ENCODE measurements at regions not wholly inside any gene's neighbourhood (a gene's known extent, or its start where the extent isn't known, plus 50 kb on each side); places are given as distances from the start of the nearest gene placed in this dataset.

- Histone ChIP-seq H3K4me1 (no peaks in the 10 kb centered on the region), H3K9ac (ENCODE audit: low read depth in 2 of 2, low read length in 2 of 2) (no peak overlapping the region), H3K27me3 (no peaks in the 10 kb centered on the region), H3K36me3 (no peaks in the 10 kb centered on the region), H3K9me3 (no peaks in the 10 kb centered on the region), H3K4me3 (no peak overlapping the region), H3K27ac (no peak overlapping the region)
- TF ChIP-seq CTCF (IDR thresholded peaks at IDR 0.05) = no peak
- DNase-seq = no peak
- intact Hi-C loops (cut with DNase I) = no loop called here
Measured at GRCh38 chr13:73696271-73696670, 437.9 kb downstream of the KLF12 start.

- intact Hi-C loops (cut with DNase I) = no loop called here
- TF ChIP-seq CTCF (IDR thresholded peaks at IDR 0.05) = no peak
- Histone ChIP-seq H3K4me3 (no peak overlapping the region), H3K36me3 (no peaks in the 10 kb centered on the region), H3K9ac (ENCODE audit: low read depth in 2 of 2, low read length in 2 of 2) (no peak overlapping the region), H3K9me3 (no peaks in the 10 kb centered on the region), H3K4me1 (no peaks in the 10 kb centered on the region), H3K27me3 (no peaks in the 10 kb centered on the region), H3K27ac (no peak overlapping the region)
- no peak for DNase-seq
Measured at GRCh38 chr13:73695325-73695724, 438.9 kb downstream of the KLF12 start.

DNA sequence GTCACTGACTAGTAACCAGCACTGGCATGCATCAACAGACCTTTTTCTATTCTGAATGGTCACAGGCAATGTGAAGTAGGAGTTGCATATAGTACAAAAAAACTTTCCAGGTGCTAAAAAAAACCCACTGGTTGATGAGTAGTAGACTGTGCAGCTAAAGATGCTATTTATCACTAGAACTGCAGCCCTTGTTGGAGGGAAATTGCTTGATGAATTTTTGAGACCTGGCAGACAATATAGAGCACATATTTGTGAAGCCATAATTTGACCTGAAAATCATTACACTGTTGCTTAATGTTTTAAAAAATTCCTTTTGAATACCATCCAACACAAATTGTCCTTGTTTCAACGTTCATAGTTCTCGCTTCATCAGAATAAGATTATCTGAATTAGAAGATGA is 441.0 kb downstream of the KLF12 start:
- no peak for DNase-seq

DNA sequence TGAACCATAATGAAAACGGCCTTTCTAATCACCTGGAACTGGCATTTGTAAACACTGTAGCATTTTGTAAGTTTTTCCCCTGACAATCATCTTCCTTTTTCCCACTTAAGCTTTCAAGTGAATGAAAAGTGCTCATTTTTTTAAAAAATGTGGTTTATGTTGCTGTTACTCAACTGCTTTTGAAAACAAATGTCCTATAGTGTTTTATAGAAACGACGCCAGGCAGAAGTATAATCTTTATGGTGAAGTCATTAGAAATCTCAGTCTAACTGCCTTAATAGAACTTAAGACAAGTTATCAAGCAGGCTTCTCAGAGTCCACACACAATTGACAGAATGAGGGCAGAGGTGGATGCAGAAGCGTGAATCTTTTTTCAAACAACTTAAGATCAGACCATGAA is 442.3 kb downstream of the KLF12 start:
- no peaks in the 10 kb centered on the region for H3K36me3 ChIP-seq
- H3K4me1 ChIP-seq = no peaks in the 10 kb centered on the region
- no peak overlapping the region for H3K27ac ChIP-seq
- H3K4me3 ChIP-seq = no peak overlapping the region
- DNase-seq = no peak
- no peaks in the 10 kb centered on the region for H3K27me3 ChIP-seq
- intact Hi-C loops (cut with DNase I) = no loop called here
- no peaks in the 10 kb centered on the region for H3K9me3 ChIP-seq
- no peak overlapping the region for H3K9ac ChIP-seq (ENCODE audit: low read depth in 2 of 2, low read length in 2 of 2)
- no peak for TF ChIP-seq CTCF (IDR thresholded peaks at IDR 0.05)

More for the DNA sequence above, 441.0 kb downstream of the KLF12 start:
- Histone ChIP-seq H3K4me3 (no peak overlapping the region), H3K27ac (no peak overlapping the region), H3K9ac (ENCODE audit: low read depth in 2 of 2, low read length in 2 of 2) (no peak overlapping the region), H3K27me3 (no peaks in the 10 kb centered on the region), H3K4me1 (no peaks in the 10 kb centered on the region), H3K9me3 (no peaks in the 10 kb centered on the region), H3K36me3 (no peaks in the 10 kb centered on the region)
- TF ChIP-seq CTCF (IDR thresholded peaks at IDR 0.05) = no peak
- intact Hi-C loops (cut with DNase I) = no loop called here

- no peak overlapping the region for H3K9ac ChIP-seq (ENCODE audit: low read depth in 2 of 2, low read length in 2 of 2)
- intact Hi-C loops (cut with DNase I) = no loop called here
- no peak for TF ChIP-seq CTCF (IDR thresholded peaks at IDR 0.05)
Measured at GRCh38 chr13:73687929-73688328, 446.3 kb downstream of the KLF12 start.

DNA sequence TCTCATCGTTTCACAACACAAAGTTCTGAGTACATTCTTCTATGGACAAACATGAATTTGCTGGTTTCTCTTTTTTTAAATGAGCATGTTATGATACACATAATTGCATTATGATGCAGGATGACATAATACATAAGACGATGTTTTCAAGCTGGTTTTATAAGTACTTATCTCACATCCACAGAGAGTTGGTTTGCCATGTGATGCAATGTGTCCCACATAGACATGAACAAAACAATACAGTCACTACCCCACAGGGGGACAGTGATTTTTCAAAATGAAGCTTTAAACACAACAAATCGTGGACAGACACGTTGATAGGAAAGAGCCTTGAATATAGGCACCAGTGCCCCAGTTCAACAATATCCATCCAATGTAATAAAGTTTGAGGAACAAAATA is 447.1 kb downstream of the KLF12 start:
- intact Hi-C loops (cut with DNase I) = no loop called here
- Histone ChIP-seq H3K27ac (no peak overlapping the region), H3K27me3 (no peaks in the 10 kb centered on the region), H3K9me3 (no peaks in the 10 kb centered on the region), H3K9ac (ENCODE audit: low read depth in 2 of 2, low read length in 2 of 2) (no peak overlapping the region), H3K4me1 (no peaks in the 10 kb centered on the region), H3K4me3 (no peak overlapping the region), H3K36me3 (no peaks in the 10 kb centered on the region)
- DNase-seq = no peak
- TF ChIP-seq CTCF (IDR thresholded peaks at IDR 0.05) = no peak

More at GRCh38 chr13:73687929-73688328, 446.3 kb downstream of the KLF12 start:
- DNase-seq = no peak
- Histone ChIP-seq H3K4me1 (no peaks in the 10 kb centered on the region), H3K27ac (no peak overlapping the region), H3K36me3 (no peaks in the 10 kb centered on the region), H3K9me3 (no peaks in the 10 kb centered on the region), H3K27me3 (no peaks in the 10 kb centered on the region), H3K4me3 (no peak overlapping the region)

Data from colonic mucosa (tissue), 4 donors.